Esophagus muscularis mucosa (tissue), 4 donors: ENCODE measurements at regions not wholly inside any gene's neighbourhood (a gene's known extent, or its start where the extent isn't known, plus 50 kb on each side); places are given as distances from the start of the nearest gene placed in this dataset.
A peak's percentile ranks its signal among the peaks of the same experiment; 100 is the strongest.

Source experiments
- DNase-seq: peaks from one replicate; pipeline ENCODE4 v3.0.0-alpha.2; 2017; ENCODE audit errors: extremely low spot score
- H3K27ac ChIP-seq, 4 donors: fragments of 200-600 bp; sonication (generic); replicated peaks in 1 of 4; 1 replicate in 3 of 4; 2 replicates in 1 of 4; pipeline ENCODE4 v1.5.1; 2016 to 2019; ENCODE audit warnings: mild to moderate bottlenecking in 1 of 4
- H3K27me3 ChIP-seq, 4 donors: fragments of 200-600 bp; sonication (generic); one replicate each; pipeline versions ENCODE4 v1.5.1 to v1.6.0; 2016 to 2019
- H3K36me3 ChIP-seq, 4 donors: fragments of 200-600 bp; sonication (generic); one replicate each; pipeline ENCODE4 v1.5.1; 2016 to 2019
- H3K4me1 ChIP-seq, 4 donors: fragments of 200-600 bp; sonication (generic); one replicate each; pipeline ENCODE4 v1.5.1; 2016 to 2019
- H3K4me3 ChIP-seq, 4 donors: fragments of 200-600 bp; sonication (generic); 1 replicate in 2 of 4; 2 replicates in 2 of 4; pipeline ENCODE4 v1.5.1; 2016 to 2019; ENCODE audit warnings: mild to moderate bottlenecking in 4 of 4, moderate library complexity in 1 of 4
- H3K9me3 ChIP-seq, 4 donors: fragments of 200-600 bp; sonication (generic); 1 replicate in 3 of 4; 2 replicates in 1 of 4; pipeline ENCODE4 v1.5.1; 2016 to 2019
- EP300 ChIP-seq: sonication (generic); formaldehyde crosslinking; IDR thresholded peaks from one replicate; pipeline ENCODE4 v1.6.1; 2017; ENCODE audit warnings: antibody characterized with exemption
- POLR2A ChIP-seq: fragments of 450-650 bp; IDR thresholded peaks from one replicate; pipeline ENCODE4 v1.6.1; 2017; ENCODE audit warnings: antibody characterized with exemption, moderate library complexity, mild to moderate bottlenecking, low read depth
- POLR2AphosphoS5 ChIP-seq, 2 donors: sonication (generic); formaldehyde crosslinking; IDR thresholded peaks; one replicate each; pipeline ENCODE4 v1.6.1; 2017; ENCODE audit warnings: antibody characterized with exemption in 2 of 2
- WGBS: methylation state at CpG from one replicate; pipeline ENCODE4 v1.1.5; 2018; 5-methylcytosine and 5-hydroxymethylcytosine counted together
- intact Hi-C: fragments of 100-400 bp; cut with DNase I; formaldehyde crosslinking; loops from one replicate; pipeline ENCODE4 v1.15.1; 2023
- TF ChIP-seq, protein P1 (sequence below), 3 experiments: fragments of 200-600 bp in 2 of 3; fragments of 450-650 bp in 1 of 3; sonication (generic) in 2 of 3; IDR thresholded peaks; one replicate each; pipeline ENCODE4 v1.5.1; 2017 to 2019; ENCODE audit warnings: antibody characterized with exemption in 3 of 3, mild to moderate bottlenecking in 2 of 3, moderate library complexity in 1 of 3

DNA sequence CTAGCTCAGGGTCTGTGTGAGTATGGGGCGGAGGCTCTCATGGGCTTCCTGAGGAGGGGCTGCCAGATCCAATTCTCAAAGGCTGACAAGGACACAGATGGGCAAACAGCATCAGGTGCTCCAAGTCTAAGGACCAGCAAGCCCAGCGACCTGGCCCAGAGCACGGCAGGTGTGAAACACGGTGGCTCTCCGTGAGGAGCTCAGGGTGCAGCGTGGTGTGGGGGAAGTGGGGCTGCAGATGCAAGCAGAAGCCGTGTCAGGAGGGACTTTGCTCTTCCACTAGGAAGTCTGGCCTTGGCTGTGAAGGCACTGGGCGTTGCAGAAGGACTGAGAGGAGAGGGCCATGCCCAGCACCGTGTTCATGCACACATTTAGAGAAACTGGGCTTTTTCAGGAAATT lies 420.0 kb downstream of the GADD45G start:
- intact Hi-C loops: no loop called here
- H3K27ac ChIP-seq: no peak overlapping the region
- H3K27me3 ChIP-seq: no peaks in the 10 kb centered on the region
- 85% methylated on average over 9 of the region's 9 CpGs for WGBS
- H3K9me3 ChIP-seq: peaks cover 0 to 8% (median 0%) of the 10 kb centered on the region in 4 donors
- no peak overlapping the region for H3K4me3 ChIP-seq
- DNase-seq: no peak
- TF ChIP-seq POLR2A (no peak), POLR2AphosphoS5 (IDR thresholded peaks at IDR 0.05) (no peak), EP300 (no peak)
- TF ChIP-seq, protein P1, sequence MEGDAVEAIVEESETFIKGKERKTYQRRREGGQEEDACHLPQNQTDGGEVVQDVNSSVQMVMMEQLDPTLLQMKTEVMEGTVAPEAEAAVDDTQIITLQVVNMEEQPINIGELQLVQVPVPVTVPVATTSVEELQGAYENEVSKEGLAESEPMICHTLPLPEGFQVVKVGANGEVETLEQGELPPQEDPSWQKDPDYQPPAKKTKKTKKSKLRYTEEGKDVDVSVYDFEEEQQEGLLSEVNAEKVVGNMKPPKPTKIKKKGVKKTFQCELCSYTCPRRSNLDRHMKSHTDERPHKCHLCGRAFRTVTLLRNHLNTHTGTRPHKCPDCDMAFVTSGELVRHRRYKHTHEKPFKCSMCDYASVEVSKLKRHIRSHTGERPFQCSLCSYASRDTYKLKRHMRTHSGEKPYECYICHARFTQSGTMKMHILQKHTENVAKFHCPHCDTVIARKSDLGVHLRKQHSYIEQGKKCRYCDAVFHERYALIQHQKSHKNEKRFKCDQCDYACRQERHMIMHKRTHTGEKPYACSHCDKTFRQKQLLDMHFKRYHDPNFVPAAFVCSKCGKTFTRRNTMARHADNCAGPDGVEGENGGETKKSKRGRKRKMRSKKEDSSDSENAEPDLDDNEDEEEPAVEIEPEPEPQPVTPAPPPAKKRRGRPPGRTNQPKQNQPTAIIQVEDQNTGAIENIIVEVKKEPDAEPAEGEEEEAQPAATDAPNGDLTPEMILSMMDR (IDR thresholded peaks at IDR 0.05): no peak
- no peaks in the 10 kb centered on the region for H3K36me3 ChIP-seq
- H3K4me1 ChIP-seq: peaks cover 4 to 25% (median 20%) of the 10 kb centered on the region in 4 donors

DNA sequence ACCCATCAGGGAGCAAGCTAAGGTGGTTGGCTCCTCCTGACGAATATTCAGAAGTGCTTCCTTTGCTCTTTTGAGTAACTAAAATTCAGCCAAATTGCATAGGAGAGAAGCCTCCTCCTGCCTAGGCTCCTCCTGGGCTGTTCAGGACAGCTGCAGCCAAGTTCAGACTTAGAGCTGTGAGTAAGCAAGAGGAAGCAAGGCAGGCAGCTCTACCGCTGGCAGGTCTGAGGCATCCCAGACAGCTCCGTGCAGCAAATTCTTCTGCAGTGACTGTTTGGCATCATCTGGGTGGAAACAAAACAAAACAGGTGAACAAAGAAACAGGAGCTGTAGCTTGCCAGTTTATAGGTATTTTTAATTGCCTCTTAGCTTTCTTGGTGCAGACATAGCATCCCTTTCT lies 421.0 kb downstream of the GADD45G start:
- no peaks in the 10 kb centered on the region for H3K36me3 ChIP-seq
- peaks cover 0 to 8% (median 0%) of the 10 kb centered on the region in 4 donors for H3K9me3 ChIP-seq
- H3K4me3 ChIP-seq: no peak overlapping the region
- WGBS: 18% methylated on average over 2 of the region's 3 CpGs
- intact Hi-C loops: no loop called here
- no peaks in the 10 kb centered on the region for H3K27me3 ChIP-seq
- peaks cover 4 to 21% (median 15%) of the 10 kb centered on the region in 4 donors for H3K4me1 ChIP-seq
- no peak for TF ChIP-seq POLR2A
- TF ChIP-seq, protein P1 (IDR thresholded peaks at IDR 0.05): no peak
- TF ChIP-seq POLR2AphosphoS5 (IDR thresholded peaks at IDR 0.05): peak in 1 of 2 donors; percentile 47
- no peak for TF ChIP-seq EP300
- no peak overlapping the region for H3K27ac ChIP-seq
- DNase-seq: no peak

DNA sequence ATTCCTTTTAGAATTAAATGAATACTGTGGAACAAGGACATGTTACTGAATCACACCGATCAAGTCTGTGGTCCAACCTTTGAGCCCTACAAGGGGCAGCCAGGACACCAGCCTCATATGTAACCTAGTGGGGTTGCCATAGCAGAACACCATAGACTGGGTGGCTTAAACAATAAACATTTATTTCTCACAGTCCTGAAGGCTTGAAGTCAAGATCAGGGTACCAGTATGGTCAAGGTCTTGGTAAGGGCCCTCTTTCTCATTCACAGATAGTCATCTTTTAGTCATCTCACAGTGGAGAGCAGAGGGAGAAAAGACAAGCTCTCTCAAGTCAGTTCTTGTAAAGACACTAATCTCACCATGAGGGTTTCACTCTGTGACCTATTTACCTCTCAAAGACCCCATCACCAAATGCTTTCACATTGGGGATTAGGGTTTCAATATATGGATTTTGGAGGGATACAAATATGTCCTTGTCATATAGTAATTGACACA lies 422.5 kb downstream of the GADD45G start:
- WGBS: 100% methylated on average over 1 of the region's 1 CpG
- TF ChIP-seq, protein P1 (IDR thresholded peaks at IDR 0.05): no peak
- no peak for TF ChIP-seq POLR2AphosphoS5 (IDR thresholded peaks at IDR 0.05)
- no peak for TF ChIP-seq POLR2A
- no peak for TF ChIP-seq EP300
- Histone ChIP-seq H3K4me1 (peaks cover 0 to 10% (median 6%) of the 10 kb centered on the region in 4 donors), H3K27me3 (no peaks in the 10 kb centered on the region), H3K9me3 (peaks cover 0 to 4% (median 0%) of the 10 kb centered on the region in 4 donors), H3K36me3 (no peaks in the 10 kb centered on the region), H3K27ac (no peak overlapping the region), H3K4me3 (no peak overlapping the region)
- DNase-seq: peak; percentile 34
- intact Hi-C loops: no loop called here

DNA sequence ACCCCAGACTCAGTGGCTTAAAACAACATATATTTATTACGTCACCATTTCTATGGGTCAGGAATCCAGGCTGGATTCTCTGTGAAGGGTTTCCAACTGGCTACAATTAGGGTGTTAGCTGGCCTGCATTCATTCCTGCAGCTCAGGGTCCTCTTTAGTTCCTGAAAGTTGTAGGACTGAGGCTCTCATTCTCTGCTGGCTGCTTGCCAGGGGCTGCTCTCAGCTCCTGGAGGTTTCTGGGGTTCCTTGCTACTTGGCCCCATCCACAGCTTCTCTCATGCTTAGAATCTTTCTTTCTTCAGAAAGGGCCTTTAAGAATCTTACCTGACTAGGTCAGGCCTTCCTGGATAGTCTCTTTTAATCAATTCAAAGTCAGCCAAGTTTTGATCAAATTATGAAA lies 424.6 kb downstream of the GADD45G start:
- no peaks in the 10 kb centered on the region for H3K36me3 ChIP-seq
- DNase-seq: peak; percentile 42
- peaks cover 0 to 10% (median 6%) of the 10 kb centered on the region in 4 donors for H3K4me1 ChIP-seq
- H3K9me3 ChIP-seq: no peaks in the 10 kb centered on the region
- H3K27ac ChIP-seq: no peak overlapping the region
- H3K27me3 ChIP-seq: no peaks in the 10 kb centered on the region
- H3K4me3 ChIP-seq: no peak overlapping the region
- TF ChIP-seq POLR2A (no peak), POLR2AphosphoS5 (IDR thresholded peaks at IDR 0.05) (no peak)
- 92% methylated on average over 1 of the region's 1 CpG for WGBS
- intact Hi-C loops: no loop called here

DNA sequence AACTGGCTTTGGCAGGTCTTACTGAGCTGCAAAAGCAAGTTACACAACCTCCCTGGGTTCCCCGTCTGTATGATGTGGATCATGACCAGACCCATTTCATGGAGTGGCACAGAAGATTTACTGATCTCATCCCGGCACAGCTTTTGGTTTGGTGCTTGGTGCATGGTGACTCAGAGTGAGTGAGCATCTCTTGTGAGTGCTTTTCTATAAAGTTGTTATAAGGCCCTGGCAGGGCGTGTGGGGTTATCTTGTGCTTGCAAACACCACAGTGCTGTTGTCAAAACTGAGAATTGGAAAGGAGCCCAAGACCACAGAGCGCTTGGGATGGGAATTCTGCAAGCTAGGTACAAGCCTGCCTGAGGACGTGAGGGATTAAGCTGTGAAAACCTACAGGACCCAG lies 425.2 kb downstream of the GADD45G start:
- 92% methylated on average over 5 of the region's 5 CpGs for WGBS
- Histone ChIP-seq H3K4me3 (no peak overlapping the region), H3K27ac (no peak overlapping the region), H3K9me3 (no peaks in the 10 kb centered on the region), H3K27me3 (no peaks in the 10 kb centered on the region), H3K4me1 (peaks cover 0 to 10% (median 6%) of the 10 kb centered on the region in 4 donors), H3K36me3 (no peaks in the 10 kb centered on the region)
- DNase-seq: peak; percentile 74
- intact Hi-C loops: no loop called here
- TF ChIP-seq EP300 (no peak), POLR2A (no peak), POLR2AphosphoS5 (IDR thresholded peaks at IDR 0.05) (no peak)
- TF ChIP-seq, protein P1 (IDR thresholded peaks at IDR 0.05): no peak
